PC-9 (cell line): ENCODE measurements at regions not wholly inside any gene's neighbourhood (a gene's known extent, or its start where the extent isn't known, plus 50 kb on each side); places are given as distances from the start of the nearest gene placed in this dataset.

Experiments used
- BruUV-seq: library from RNA; stranded (reverse); fragments of 400-500 nt; replicated peaks from 2 replicates; lab custom pipeline; 2021; lab: Mats Ljungman, UMichigan
- CTCF ChIA-PET: fragments of 300-600 bp; sonication (Branson Sonifier 250); formaldehyde crosslinking; loops from one replicate; lab custom pipeline; 2022; ENCODE audit warnings: antibody characterized with exemption; lab: Charles Lee
- POLR2A ChIA-PET: fragments of 300-600 bp; sonication (Branson Sonifier 250); formaldehyde crosslinking; loops from one replicate; lab custom pipeline; 2022; ENCODE audit warnings: antibody characterized with exemption; ENCODE audit not compliant: unreplicated experiment; lab: Charles Lee
- DNase-seq, 2 experiments: peaks; one replicate each; pipeline versions ENCODE4 v3.0.0 to v3.0.0-alpha.2; 2015 to 2022; ENCODE audit warnings: mixed read lengths in 1 of 2
- H2AFZ ChIP-seq: fragments of 200-600 bp; sonication (generic); 2 replicates; pipeline ENCODE4 v1.8.1; 2017; ENCODE audit warnings: antibody characterized with exemption
- H3F3A ChIP-seq: fragments of 200-600 bp; sonication (generic); 2 replicates; pipeline ENCODE4 v1.8.1; 2017; ENCODE audit warnings: antibody characterized with exemption, mild to moderate bottlenecking, low read depth; ENCODE audit not compliant: insufficient read depth
- H3K27ac ChIP-seq: fragments of 200-600 bp; sonication (generic); 2 replicates; pipeline ENCODE4 v1.6.1; 2016; ENCODE audit warnings: mixed run types
- H3K27me3 ChIP-seq: fragments of 200-600 bp; sonication (generic); 2 replicates; pipeline ENCODE4 v1.6.1; 2016; ENCODE audit warnings: low read depth, mixed run types; ENCODE audit not compliant: insufficient read depth
- H3K36me3 ChIP-seq: fragments of 200-600 bp; sonication (generic); 2 replicates; pipeline ENCODE4 v1.6.1; 2016; ENCODE audit warnings: low read depth, mixed run types
- H3K4me1 ChIP-seq: fragments of 200-600 bp; sonication (generic); replicated peaks from 2 replicates; pipeline ENCODE4 v1.6.1; 2016; ENCODE audit warnings: mixed run types; ENCODE audit not compliant: insufficient read depth
- H3K4me2 ChIP-seq: fragments of 200-600 bp; sonication (generic); 2 replicates; pipeline ENCODE4 v1.6.1; 2017; ENCODE audit warnings: mixed run types
- H3K4me3 ChIP-seq: fragments of 200-600 bp; sonication (generic); 2 replicates; pipeline ENCODE4 v1.6.1; 2016; ENCODE audit warnings: mixed run types
- H3K79me2 ChIP-seq: fragments of 200-600 bp; sonication (generic); 2 replicates; pipeline ENCODE4 v1.6.1; 2017; ENCODE audit warnings: low read depth, mixed run types
- H3K9me2 ChIP-seq: fragments of 200-600 bp; sonication (generic); 2 replicates; pipeline ENCODE4 v1.8.1; 2017; ENCODE audit warnings: mild to moderate bottlenecking; ENCODE audit not compliant: insufficient read depth
- H3K9me3 ChIP-seq: fragments of 200-600 bp; sonication (generic); 2 replicates; pipeline ENCODE4 v1.8.1; 2016; ENCODE audit warnings: low read depth; ENCODE audit not compliant: insufficient read depth
- H4K20me1 ChIP-seq: fragments of 200-600 bp; sonication (generic); 2 replicates; pipeline ENCODE4 v1.8.1; 2017; ENCODE audit not compliant: insufficient read depth
- CTCF ChIP-seq: fragments of 200-600 bp; sonication (generic); conservative IDR thresholded peaks from 2 replicates; pipeline ENCODE4 v1.6.1; 2017; ENCODE audit warnings: mixed run types, antibody characterized with exemption, mild to moderate bottlenecking, moderate library complexity
- EZH2 ChIP-seq: fragments of 200-600 bp; sonication (generic); IDR thresholded peaks from 2 replicates; pipeline ENCODE4 v1.8.0; 2017; ENCODE audit warnings: antibody characterized with exemption, low read depth
- intact Hi-C: fragments of 100-400 bp; cut with micrococcal nuclease; formaldehyde crosslinking; loops from one replicate; pipeline ENCODE4 v1.10.0; 2022; ENCODE audit not compliant: unreplicated experiment

GRCh38 chr21:33162436-33162951 lies 67.2 kb upstream of the IFNAR2 start:
- Histone ChIP-seq H3K4me2 (no peak overlapping the region), H3K9me2 (no peaks in the 10 kb centered on the region), H3K4me1 (no peaks in the 10 kb centered on the region), H3K9me3 (no peaks in the 10 kb centered on the region), H3K27ac (no peak overlapping the region), H2AFZ (no peak overlapping the region), H3K27me3 (peaks cover 73% of the 10 kb centered on the region), H4K20me1 (no peaks in the 10 kb centered on the region), H3K79me2 (no peaks in the 10 kb centered on the region), H3F3A (no peaks in the 10 kb centered on the region), H3K36me3 (no peaks in the 10 kb centered on the region), H3K4me3 (no peak overlapping the region)
- TF ChIP-seq EZH2, result no peak
- no peak for TF ChIP-seq CTCF
- ChIA-PET POLR2A (no interaction called here), CTCF (no interaction called here)
- no peak for DNase-seq
- intact Hi-C loops, result no loop called here
- BruUV-seq, result no TSS peak

GRCh38 chr21:33168886-33169285 lies 60.9 kb upstream of the IFNAR2 start:
- intact Hi-C loops, result no loop called here
- Histone ChIP-seq H3K4me2 (no peak overlapping the region), H2AFZ (no peak overlapping the region), H3K36me3 (no peaks in the 10 kb centered on the region), H3K27me3 (peaks cover 88% of the 10 kb centered on the region), H3K9me2 (no peaks in the 10 kb centered on the region), H3K9me3 (no peaks in the 10 kb centered on the region), H3K27ac (no peak overlapping the region), H3F3A (no peaks in the 10 kb centered on the region), H3K79me2 (no peaks in the 10 kb centered on the region), H3K4me1 (no peaks in the 10 kb centered on the region), H3K4me3 (no peak overlapping the region), H4K20me1 (no peaks in the 10 kb centered on the region)
- ChIA-PET POLR2A (no interaction called here), CTCF (no interaction called here)
- no peak for DNase-seq
- no TSS peak for BruUV-seq
- TF ChIP-seq CTCF (no peak), EZH2 (no peak)

GRCh38 chr21:33169359-33169758 lies 60.4 kb upstream of the IFNAR2 start:
- ChIA-PET POLR2A (no interaction called here), CTCF (no interaction called here)
- Histone ChIP-seq H3K79me2 (no peaks in the 10 kb centered on the region), H3K4me2 (no peak overlapping the region), H3K9me3 (no peaks in the 10 kb centered on the region), H3K27me3 (peaks cover 88% of the 10 kb centered on the region), H3K36me3 (no peaks in the 10 kb centered on the region), H3K27ac (no peak overlapping the region), H3K9me2 (no peaks in the 10 kb centered on the region), H4K20me1 (no peaks in the 10 kb centered on the region), H3K4me3 (no peak overlapping the region), H2AFZ (no peak overlapping the region), H3K4me1 (no peaks in the 10 kb centered on the region), H3F3A (no peaks in the 10 kb centered on the region)
- intact Hi-C loops, result no loop called here
- BruUV-seq, result no TSS peak
- no peak for TF ChIP-seq CTCF
- no peak for TF ChIP-seq EZH2
- DNase-seq, result no peak
